GM12878 (cell line): ENCODE measurements at regions not wholly inside any gene's neighbourhood (a gene's known extent, or its start where the extent isn't known, plus 50 kb on each side); places are given as distances from the start of the nearest gene placed in this dataset.

Experiments used
- ATAC-seq: fragments of 200-7000 bp; cut with Tn5 transposase; 3 replicates; pipeline ENCODE4 v1.9.1; 2020; ENCODE audit warnings: mild to moderate bottlenecking, moderate library complexity
- BruUV-seq: library from RNA; stranded (reverse); fragments of 400-500 nt; replicated peaks from 2 replicates; lab custom pipeline; 2021; lab: Mats Ljungman, UMichigan
- CTCF ChIA-PET: fragments of 300-600 bp; sonication (Branson Sonifier 250); formaldehyde crosslinking; extraction: SDS; loops from one replicate; lab custom pipeline; 2021; ENCODE audit warnings: inconsistent platforms; lab: Yijun Ruan, JAX
- POLR2A ChIA-PET: fragments of 350-600 bp; formaldehyde crosslinking; extraction: SDS; loops from one replicate; lab custom pipeline; 2021; ENCODE audit warnings: inconsistent platforms; lab: Charles Lee
- RAD21 ChIA-PET: fragments of 300-600 bp; sonication (Branson Sonifier 250); formaldehyde crosslinking; loops from one replicate; lab custom pipeline; 2023; ENCODE audit warnings: antibody characterized with exemption; ENCODE audit not compliant: unreplicated experiment; lab: Charles Lee
- SMC1A ChIA-PET: fragments of 300-600 bp; sonication (Branson Sonifier 250); formaldehyde crosslinking; loops from one replicate; lab custom pipeline; 2023; ENCODE audit not compliant: unreplicated experiment, uncharacterized antibody; lab: Charles Lee
- DNase-seq: peaks from one replicate; pipeline ENCODE4 v3.0.0-alpha.2; 2011; ENCODE audit warnings: low read depth, low spot score
- FAIRE-seq: peaks from 3 replicates; lab custom pipeline; 2011; peaks lifted over from hg19 to GRCh38; lab: Jason Lieb, UNC
- H2AFZ ChIP-seq: 2 replicates; pipeline ENCODE4 v1.6.0; 2011; ENCODE audit warnings: low read depth, low read length, control low read depth; ENCODE audit not compliant: control insufficient read depth
- H3K27ac ChIP-seq: 2 replicates; pipeline ENCODE4 v1.5.1; 2011; ENCODE audit warnings: control low read depth; ENCODE audit not compliant: control insufficient read depth, insufficient read depth
- H3K27me3 ChIP-seq, 2 experiments: replicated peaks in 1 of 2; 2 replicates each; pipeline versions ENCODE4 v1.6.0 to v1.6.1; 2011; ENCODE audit warnings: low read length in 1 of 2; ENCODE audit not compliant: control insufficient read depth in 2 of 2, insufficient read depth in 2 of 2
- H3K36me3 ChIP-seq, 2 experiments: 2 replicates each; pipeline ENCODE4 v1.5.1; 2011; ENCODE audit warnings: low read length in 1 of 2; ENCODE audit not compliant: control insufficient read depth in 2 of 2, insufficient read depth in 2 of 2
- H3K4me1 ChIP-seq: 2 replicates; pipeline ENCODE4 v1.6.1; 2011; ENCODE audit warnings: mild to moderate bottlenecking, low read length, moderate library complexity, mixed read lengths; ENCODE audit not compliant: control insufficient read depth, insufficient read depth
- H3K4me2 ChIP-seq: 2 replicates; pipeline ENCODE4 v1.6.0; 2011; ENCODE audit warnings: control low read depth; ENCODE audit not compliant: control insufficient read depth, insufficient read depth
- H3K4me3 ChIP-seq: fragments of 200-600 bp; sonication (generic); 2 replicates; pipeline ENCODE4 v1.5.1; 2016
- H3K79me2 ChIP-seq: 2 replicates; pipeline ENCODE4 v1.6.0; 2011; ENCODE audit warnings: low read length; ENCODE audit not compliant: control insufficient read depth, insufficient read depth
- H3K9ac ChIP-seq: 2 replicates; pipeline ENCODE4 v1.8.0; 2011; ENCODE audit warnings: low read length, control low read depth, mixed read lengths; ENCODE audit not compliant: control insufficient read depth, insufficient read depth
- H3K9me3 ChIP-seq: replicated peaks from 3 replicates; pipeline ENCODE4 v1.5.1; 2011; ENCODE audit warnings: mild to moderate bottlenecking, low read length; ENCODE audit not compliant: control insufficient read depth, insufficient read depth
- H4K20me1 ChIP-seq: 2 replicates; pipeline ENCODE4 v1.6.0; 2011; ENCODE audit not compliant: control insufficient read depth, insufficient read depth
- ATF2 ChIP-seq: IDR thresholded peaks from 2 replicates; pipeline ENCODE4 v1.6.1; 2012; ENCODE audit warnings: low read length, inconsistent platforms
- BHLHE40 ChIP-seq, 2 experiments: fragments of 450-650 bp in 1 of 2; IDR thresholded peaks; 2 replicates each; pipeline ENCODE4 v1.6.1; 2011 to 2017; ENCODE audit warnings: low read depth in 2 of 2, borderline replicate concordance in 1 of 2, improper control_type of control experiment in 1 of 2, low read length in 1 of 2, mild to moderate bottlenecking in 1 of 2
- CBFB ChIP-seq: IDR thresholded peaks from 2 replicates; pipeline ENCODE4 v1.6.1; 2016; ENCODE audit warnings: antibody characterized with exemption, low read depth
- HDAC6 ChIP-seq: fragments of 200-600 bp; sonication (generic); IDR thresholded peaks from one replicate; pipeline ENCODE4 v1.8.0; 2017; ENCODE audit warnings: antibody characterized with exemption; ENCODE audit not compliant: unreplicated experiment
- IRF5 ChIP-seq: fragments of 450-650 bp; IDR thresholded peaks from 2 replicates; pipeline ENCODE4 v1.6.1; 2017; ENCODE audit warnings: borderline replicate concordance
- NR2F1 ChIP-seq: fragments of 450-650 bp; conservative IDR thresholded peaks from 2 replicates; pipeline ENCODE4 v1.6.1; 2017; ENCODE audit warnings: mild to moderate bottlenecking
- PKNOX1 ChIP-seq: fragments of 450-650 bp; IDR thresholded peaks from 2 replicates; pipeline ENCODE4 v1.6.1; 2016; ENCODE audit warnings: mild to moderate bottlenecking
- ZNF274 ChIP-seq: IDR thresholded peaks from one replicate; pipeline ENCODE4 v1.8.0; 2011; ENCODE audit not compliant: insufficient read length, insufficient read depth
- WGBS: methylation state at CpG from one replicate; pipeline ENCODE4 v1.1.6; 2016; ENCODE audit warnings: low lambda C conversion rate; ENCODE audit not compliant: insufficient replicate concordance, insufficient coverage; ENCODE audit errors: missing lambda C conversion rate; 5-methylcytosine and 5-hydroxymethylcytosine counted together
- in situ Hi-C: fragments of 300-500 bp; cut with MboI; formaldehyde crosslinking; loops from 9 replicates; pipeline ENCODE4 v1.14.3; 2018; ENCODE audit warnings: mixed read lengths
- intact Hi-C: fragments of 100-400 bp; cut with micrococcal nuclease; formaldehyde crosslinking; loops from one replicate; pipeline ENCODE4 v1.14.2; 2022; ENCODE audit not compliant: unreplicated experiment
- TF ChIP-seq, protein P1 (sequence below): fragments of 450-650 bp; IDR thresholded peaks from 2 replicates; pipeline ENCODE4 v1.6.1; 2017; ENCODE audit warnings: mild to moderate bottlenecking, moderate library complexity
- TF ChIP-seq, protein P2 (sequence below): fragments of 450-650 bp; IDR thresholded peaks from 2 replicates; pipeline ENCODE4 v1.6.1; 2016; ENCODE audit warnings: mild to moderate bottlenecking
- TF ChIP-seq, protein P3 (sequence below): IDR thresholded peaks from 2 replicates; pipeline ENCODE4 v1.6.1; 2012; ENCODE audit warnings: mild to moderate bottlenecking, low read depth, low read length

- Histone ChIP-seq H4K20me1 (no peaks in the 10 kb centered on the region), H3K9me3 (no peaks in the 10 kb centered on the region), H2AFZ (no peak overlapping the region), H3K4me2 (no peak overlapping the region), H3K27me3 (no peaks in the 10 kb centered on the region), H3K79me2 (no peaks in the 10 kb centered on the region), H3K36me3 (no peaks in the 10 kb centered on the region), H3K4me3 (no peak overlapping the region), H3K9ac (no peak overlapping the region), H3K27ac (no peak overlapping the region), H3K4me1 (no peaks in the 10 kb centered on the region)
- CTCF ChIA-PET: interaction anchor here (1.1 kb wide), 1 partner anchor 55 kb away, joined by 3 read pairs; no protein-coding TSS in a partner anchor
- intact Hi-C loops: no loop called here
- no peak for FAIRE-seq
- BruUV-seq: no TSS peak
- RAD21 ChIA-PET: no interaction called here
- in situ Hi-C loops: no loop called here
- no peak for ATAC-seq
- SMC1A ChIA-PET: no interaction called here
- 52% methylated on average over 6 of the region's 6 CpGs for WGBS
- DNase-seq: no peak
- POLR2A ChIA-PET: no interaction called here
- TF ChIP-seq ATF2: no peak
- TF ChIP-seq, protein P1, sequence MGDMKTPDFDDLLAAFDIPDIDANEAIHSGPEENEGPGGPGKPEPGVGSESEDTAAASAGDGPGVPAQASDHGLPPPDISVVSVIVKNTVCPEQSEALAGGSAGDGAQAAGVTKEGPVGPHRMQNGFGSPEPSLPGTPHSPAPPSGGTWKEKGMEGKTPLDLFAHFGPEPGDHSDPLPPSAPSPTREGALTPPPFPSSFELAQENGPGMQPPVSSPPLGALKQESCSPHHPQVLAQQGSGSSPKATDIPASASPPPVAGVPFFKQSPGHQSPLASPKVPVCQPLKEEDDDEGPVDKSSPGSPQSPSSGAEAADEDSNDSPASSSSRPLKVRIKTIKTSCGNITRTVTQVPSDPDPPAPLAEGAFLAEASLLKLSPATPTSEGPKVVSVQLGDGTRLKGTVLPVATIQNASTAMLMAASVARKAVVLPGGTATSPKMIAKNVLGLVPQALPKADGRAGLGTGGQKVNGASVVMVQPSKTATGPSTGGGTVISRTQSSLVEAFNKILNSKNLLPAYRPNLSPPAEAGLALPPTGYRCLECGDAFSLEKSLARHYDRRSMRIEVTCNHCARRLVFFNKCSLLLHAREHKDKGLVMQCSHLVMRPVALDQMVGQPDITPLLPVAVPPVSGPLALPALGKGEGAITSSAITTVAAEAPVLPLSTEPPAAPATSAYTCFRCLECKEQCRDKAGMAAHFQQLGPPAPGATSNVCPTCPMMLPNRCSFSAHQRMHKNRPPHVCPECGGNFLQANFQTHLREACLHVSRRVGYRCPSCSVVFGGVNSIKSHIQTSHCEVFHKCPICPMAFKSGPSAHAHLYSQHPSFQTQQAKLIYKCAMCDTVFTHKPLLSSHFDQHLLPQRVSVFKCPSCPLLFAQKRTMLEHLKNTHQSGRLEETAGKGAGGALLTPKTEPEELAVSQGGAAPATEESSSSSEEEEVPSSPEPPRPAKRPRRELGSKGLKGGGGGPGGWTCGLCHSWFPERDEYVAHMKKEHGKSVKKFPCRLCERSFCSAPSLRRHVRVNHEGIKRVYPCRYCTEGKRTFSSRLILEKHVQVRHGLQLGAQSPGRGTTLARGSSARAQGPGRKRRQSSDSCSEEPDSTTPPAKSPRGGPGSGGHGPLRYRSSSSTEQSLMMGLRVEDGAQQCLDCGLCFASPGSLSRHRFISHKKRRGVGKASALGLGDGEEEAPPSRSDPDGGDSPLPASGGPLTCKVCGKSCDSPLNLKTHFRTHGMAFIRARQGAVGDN: no peak
- no peak for TF ChIP-seq HDAC6
- no peak for TF ChIP-seq NR2F1
- no peak for TF ChIP-seq PKNOX1
- TF ChIP-seq IRF5: no peak
- no peak for TF ChIP-seq CBFB
- no peak for TF ChIP-seq BHLHE40 (IDR thresholded peaks at IDR 0.05; ENCODE audit: borderline replicate concordance in 1 of 2, low read depth in 2 of 2, low read length in 1 of 2)
- no peak for TF ChIP-seq ZNF274
- TF ChIP-seq, protein P2, sequence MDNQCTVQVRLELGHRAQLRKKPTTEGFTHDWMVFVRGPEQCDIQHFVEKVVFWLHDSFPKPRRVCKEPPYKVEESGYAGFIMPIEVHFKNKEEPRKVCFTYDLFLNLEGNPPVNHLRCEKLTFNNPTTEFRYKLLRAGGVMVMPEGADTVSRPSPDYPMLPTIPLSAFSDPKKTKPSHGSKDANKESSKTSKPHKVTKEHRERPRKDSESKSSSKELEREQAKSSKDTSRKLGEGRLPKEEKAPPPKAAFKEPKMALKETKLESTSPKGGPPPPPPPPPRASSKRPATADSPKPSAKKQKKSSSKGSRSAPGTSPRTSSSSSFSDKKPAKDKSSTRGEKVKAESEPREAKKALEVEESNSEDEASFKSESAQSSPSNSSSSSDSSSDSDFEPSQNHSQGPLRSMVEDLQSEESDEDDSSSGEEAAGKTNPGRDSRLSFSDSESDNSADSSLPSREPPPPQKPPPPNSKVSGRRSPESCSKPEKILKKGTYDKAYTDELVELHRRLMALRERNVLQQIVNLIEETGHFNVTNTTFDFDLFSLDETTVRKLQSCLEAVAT: no peak
- TF ChIP-seq, protein P3, sequence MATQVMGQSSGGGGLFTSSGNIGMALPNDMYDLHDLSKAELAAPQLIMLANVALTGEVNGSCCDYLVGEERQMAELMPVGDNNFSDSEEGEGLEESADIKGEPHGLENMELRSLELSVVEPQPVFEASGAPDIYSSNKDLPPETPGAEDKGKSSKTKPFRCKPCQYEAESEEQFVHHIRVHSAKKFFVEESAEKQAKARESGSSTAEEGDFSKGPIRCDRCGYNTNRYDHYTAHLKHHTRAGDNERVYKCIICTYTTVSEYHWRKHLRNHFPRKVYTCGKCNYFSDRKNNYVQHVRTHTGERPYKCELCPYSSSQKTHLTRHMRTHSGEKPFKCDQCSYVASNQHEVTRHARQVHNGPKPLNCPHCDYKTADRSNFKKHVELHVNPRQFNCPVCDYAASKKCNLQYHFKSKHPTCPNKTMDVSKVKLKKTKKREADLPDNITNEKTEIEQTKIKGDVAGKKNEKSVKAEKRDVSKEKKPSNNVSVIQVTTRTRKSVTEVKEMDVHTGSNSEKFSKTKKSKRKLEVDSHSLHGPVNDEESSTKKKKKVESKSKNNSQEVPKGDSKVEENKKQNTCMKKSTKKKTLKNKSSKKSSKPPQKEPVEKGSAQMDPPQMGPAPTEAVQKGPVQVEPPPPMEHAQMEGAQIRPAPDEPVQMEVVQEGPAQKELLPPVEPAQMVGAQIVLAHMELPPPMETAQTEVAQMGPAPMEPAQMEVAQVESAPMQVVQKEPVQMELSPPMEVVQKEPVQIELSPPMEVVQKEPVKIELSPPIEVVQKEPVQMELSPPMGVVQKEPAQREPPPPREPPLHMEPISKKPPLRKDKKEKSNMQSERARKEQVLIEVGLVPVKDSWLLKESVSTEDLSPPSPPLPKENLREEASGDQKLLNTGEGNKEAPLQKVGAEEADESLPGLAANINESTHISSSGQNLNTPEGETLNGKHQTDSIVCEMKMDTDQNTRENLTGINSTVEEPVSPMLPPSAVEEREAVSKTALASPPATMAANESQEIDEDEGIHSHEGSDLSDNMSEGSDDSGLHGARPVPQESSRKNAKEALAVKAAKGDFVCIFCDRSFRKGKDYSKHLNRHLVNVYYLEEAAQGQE: no peak
These were observed 189.7 kb upstream of the GBE1 start for GRCh38 chr3:81951106-81951505.
